DMS53 treated with DMSO at 0.1 percent for 48 hours (cell line): ENCODE measurements at regions not wholly inside any gene's neighbourhood (a gene's known extent, or its start where the extent isn't known, plus 50 kb on each side); places are given as distances from the start of the nearest gene placed in this dataset.
"Not testable (repeated sequence)": the region's sequence is repeated elsewhere in the genome, so short reads cannot be mapped to it uniquely, and the experiment has no call there.

Experiments used
- DNase-seq: peaks from one replicate; lab custom pipeline; 2025; ENCODE audit not compliant: unreplicated experiment; lab: John Stamatoyannopoulos, UW

DNA sequence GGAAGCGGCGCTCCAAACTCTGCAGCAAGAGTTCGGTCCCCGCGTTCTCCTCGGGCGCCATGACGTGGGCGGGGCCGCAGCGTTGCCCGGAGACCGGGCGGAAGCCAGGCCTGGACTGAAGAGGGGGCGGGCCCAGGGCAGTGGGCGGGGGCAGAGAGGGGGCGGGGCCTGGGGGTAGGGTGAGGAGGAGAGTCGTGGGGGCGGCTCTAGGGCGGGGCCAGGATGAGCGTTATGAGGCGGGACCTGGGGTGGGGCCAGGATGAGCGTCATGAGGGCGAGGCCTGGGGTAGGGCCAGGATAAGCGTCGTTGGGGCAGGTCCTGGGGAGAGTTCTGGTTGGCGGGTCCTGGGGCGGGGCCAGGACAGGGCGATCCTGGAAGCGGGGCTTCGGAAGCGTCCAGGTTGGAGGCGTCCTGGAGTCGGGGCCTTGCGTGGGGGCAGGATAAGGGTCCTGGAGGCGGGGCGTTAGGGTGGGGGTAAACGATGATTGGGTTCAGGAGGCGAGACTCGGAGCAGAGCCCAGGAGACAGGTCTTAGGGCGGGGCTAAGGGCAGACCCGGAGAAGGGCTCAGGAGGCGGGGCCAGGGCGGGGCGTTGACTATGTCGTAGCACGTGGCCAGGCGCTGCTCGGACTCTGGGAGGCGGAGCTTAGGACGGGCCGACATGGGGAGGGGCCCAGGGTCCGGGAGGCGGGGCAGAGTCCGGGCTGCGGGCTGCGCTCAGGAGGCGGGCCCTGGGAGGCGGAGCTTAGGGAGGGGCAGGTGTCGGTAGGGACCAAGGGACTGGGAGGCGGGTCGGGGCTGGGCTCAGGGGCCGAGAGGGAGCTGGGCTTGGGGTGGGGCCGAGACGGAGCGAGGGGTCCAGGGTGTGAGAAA lies 131.1 kb upstream of the ALDH3B2 start:
- DNase-seq, result peak; percentile 98

DNA sequence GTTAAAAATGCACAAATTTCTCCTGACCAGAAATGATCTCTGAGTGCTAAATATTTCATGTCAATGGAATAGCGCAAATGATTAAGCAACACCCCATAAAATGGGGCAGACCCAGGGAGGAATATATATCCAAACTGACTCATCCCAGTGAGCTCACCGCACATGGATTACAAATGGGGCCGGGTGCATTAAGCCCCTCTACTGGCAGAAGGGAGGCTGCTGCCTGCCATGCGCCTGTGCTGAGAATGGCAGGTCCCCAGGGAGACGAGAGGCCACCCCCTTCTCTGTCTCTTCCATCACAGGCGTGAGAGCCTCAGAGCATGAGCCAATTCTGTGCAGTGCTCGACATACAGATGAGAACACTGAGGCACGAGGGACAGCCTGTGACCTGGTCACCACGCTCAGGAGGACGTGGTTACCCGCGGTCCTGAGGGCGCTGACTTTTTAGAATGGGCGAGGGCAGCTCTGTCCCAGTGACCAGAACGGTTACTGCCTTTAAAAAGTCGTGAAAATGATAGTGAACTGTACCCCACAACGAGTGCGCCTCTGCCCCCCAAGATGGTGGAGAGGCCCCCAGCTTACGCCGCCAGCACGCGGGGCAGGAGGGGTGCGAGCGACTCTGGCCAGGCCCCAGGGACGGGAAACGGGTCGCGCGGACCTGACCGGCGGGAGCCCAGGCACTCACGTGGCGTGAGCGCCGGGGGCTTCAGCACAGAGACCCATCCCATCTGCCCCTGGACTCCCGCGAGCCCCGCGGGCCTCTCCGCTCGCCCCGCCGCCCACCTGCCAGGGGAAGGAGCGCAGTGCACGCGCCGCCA lies 130.2 kb upstream of the ALDH3B2 start:
- not testable (repeated sequence) for DNase-seq

DNA sequence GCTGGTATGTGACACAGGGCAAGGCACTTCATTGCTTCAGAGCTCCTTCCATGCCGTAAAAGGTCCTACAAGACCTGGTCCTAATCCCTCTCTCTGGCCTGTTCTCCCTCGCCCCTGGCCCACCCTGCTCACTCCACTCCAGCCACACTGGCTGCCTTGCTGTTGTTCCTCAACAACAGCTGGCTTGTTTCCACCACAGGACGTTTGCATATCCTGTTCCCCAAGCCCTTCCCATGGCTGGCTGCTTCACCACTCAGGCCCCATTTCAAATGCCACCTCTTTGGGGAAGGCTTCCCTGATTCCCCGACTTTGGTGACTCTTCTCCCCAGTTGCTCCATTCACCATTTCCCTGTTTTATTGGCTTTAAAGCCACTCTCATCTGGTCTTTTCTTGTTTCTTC lies 129.1 kb upstream of the ALDH3B2 start:
- not testable (repeated sequence) for DNase-seq

DNA sequence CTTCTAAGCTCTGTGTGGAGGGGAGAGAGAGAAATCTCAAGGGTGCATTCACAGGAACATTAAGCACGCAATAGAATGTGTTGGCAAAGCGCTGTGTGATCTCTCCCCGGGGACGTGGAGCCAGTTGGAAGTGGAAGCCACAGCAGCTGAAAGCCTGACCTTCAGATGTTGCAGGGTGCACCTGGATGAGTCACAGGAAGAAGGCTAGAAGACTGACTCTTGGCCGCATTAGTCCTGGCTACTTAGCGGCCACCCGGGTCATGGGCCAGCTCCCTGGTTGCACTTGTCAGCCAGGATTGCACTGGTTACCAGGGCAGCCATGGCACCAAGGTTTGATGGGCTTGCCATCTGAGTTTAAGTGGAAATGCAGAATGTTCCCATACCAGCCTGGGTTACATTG lies 128.6 kb upstream of the ALDH3B2 start:
- DNase-seq, result not testable (repeated sequence)

DNA sequence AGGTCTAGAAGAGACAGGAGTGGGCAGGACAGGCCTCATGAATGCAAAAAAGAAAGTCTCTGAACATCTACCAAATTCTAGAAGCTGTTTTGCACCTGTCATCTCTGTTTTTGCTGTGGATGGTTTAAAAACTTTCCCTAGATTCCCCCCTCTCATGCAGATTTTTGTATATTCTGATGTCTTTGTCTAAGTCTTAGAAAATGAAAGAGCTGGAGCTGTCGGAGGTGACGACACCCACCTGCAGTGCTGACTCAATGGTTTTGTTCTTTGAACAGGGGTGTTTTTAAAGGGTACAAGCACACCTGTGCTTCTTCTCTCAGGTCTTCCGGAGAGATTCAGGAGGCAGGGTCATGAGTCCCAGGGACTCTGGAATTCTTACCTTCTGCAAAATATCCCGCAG lies 128.2 kb upstream of the ALDH3B2 start:
- not testable (repeated sequence) for DNase-seq

DNA sequence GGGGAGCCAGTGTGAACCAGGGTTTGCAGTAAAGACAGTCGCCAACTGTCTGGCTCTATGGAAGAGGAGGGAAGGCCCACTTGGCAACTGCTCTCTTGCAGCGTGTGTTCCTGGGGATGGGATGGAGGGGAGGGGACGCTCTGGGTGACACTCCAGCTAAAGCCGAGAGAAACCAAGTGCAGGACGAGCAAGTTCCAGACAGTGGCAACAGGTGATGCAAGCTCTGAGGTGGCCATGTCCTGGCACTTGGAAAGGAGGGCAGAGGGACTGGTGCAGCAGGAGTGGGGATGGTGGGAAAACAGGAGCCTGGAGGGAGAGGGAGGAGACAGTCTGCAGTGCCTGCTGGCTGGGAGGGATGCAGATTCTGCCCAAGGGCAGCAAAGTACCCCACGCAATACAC lies 127.0 kb upstream of the ALDH3B2 start:
- not testable (repeated sequence) for DNase-seq

DNA sequence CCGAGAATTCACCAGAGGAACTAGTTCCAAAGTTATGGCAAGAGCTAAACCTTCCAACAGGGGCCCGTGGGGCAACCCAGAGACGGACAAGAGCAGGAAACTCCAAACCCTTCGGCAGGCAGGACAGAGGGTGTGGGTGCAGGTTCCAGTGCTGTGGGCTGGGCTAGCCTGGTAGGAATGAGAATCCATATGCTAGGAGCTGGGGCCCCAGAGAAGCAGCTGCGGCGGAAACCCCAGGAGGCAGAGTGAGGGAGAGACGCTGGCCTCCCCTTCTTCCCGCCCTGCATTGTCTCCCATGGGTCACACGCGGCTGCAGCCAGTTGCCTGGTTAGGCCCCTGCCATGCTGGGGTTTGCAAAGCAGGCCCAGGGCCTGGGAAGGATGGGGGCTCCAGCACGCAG lies 126.2 kb upstream of the ALDH3B2 start:
- DNase-seq, result not testable (repeated sequence)

DNA sequence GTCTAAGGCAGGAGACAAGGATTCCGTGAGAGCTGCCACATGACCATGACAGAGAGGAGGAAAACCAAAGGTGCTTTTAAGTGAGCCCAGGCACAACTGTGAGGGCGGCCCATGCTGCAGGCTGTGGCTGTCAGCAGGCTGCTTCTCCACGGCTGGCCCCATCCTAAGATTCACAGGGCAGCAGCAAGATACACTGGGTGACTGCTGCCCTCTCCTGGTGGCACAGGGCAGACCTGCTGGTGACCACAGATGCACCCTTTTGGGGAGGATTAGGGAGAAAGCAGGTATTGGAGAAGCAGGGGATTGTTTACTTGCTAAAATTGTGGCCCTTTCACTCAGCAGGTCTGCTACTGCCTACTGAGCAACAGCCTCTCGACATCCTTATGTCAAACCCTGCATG lies 125.4 kb upstream of the ALDH3B2 start:
- not testable (repeated sequence) for DNase-seq

DNA sequence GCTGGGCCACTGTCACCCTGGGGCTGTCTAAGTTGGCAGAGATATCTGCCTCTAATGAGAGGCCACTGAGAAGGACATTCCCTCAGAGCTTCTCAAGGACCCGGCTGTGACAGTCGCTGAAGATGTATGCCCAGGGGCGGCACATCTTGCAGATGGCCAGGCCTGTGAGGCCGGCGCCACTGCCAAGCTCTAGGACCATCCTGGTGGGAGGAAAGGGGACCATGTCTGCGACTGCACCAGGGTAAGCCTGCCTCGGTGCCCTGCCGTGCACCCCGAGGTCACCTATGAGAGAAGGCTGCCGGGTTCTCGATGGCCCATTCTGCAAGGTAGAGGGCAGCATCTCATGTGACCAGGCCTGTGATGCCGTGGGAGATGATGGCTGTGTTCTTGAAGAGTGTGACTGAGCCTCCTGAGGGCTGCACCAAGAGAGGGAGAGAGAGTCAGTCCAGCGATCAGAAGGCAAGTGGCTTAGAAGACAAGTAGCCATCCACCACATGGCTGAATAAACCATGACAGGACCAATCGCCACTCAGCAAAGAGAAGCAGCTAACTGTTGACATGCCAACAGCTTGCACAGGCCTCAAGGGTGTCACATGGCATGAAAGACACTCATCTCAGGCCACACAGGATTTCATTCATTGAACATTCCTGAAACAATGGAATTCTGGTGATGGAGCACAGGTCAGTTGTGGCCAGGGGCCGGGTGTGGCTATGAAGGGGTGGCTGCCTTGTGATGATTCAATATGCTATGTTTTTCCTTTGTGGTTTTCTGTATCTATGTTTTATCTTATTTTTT lies 123.5 kb upstream of the ALDH3B2 start:
- not testable (repeated sequence) for DNase-seq

DNA sequence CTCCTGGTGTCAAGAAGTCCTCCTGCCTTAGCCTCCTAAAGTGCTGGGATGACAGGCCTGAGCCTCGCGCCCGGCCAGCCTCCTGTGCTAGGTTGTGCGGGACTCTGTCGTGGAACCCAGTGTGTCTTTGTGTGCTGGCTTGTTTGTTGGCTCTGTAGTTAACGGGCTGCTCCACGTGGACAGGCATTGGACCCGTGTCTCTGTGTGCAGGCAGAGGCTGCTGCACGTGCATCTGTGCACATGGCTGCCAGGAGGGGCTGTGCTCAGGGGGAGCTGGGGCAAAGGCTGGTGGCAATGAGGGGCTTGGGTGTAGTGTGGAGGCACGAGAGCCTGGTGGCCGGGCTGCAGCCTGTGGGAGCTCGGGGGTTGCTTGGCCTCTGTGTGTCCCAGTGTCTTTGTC lies 121.3 kb upstream of the ALDH3B2 start:
- DNase-seq, result no peak

DNA sequence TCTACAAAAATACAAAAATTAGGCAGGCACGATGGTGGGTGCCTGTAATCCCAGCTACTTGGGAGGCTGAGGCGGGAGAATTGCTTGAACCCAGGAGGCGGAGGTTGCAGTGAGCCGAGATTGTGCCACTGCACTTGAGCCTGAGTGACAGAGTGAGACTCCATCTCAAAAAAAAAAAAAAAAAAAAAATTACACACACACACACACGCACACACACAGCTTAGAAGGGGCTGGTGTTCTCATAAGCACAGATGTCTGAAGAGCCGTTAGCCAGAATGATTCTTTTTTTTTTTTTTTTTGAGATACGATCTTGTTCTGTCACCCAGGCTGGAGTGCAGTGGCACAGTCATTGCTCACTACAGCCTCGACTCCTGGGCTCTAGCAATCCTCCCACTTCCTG lies 119.3 kb upstream of the ALDH3B2 start:
- DNase-seq, result not testable (repeated sequence)

DNA sequence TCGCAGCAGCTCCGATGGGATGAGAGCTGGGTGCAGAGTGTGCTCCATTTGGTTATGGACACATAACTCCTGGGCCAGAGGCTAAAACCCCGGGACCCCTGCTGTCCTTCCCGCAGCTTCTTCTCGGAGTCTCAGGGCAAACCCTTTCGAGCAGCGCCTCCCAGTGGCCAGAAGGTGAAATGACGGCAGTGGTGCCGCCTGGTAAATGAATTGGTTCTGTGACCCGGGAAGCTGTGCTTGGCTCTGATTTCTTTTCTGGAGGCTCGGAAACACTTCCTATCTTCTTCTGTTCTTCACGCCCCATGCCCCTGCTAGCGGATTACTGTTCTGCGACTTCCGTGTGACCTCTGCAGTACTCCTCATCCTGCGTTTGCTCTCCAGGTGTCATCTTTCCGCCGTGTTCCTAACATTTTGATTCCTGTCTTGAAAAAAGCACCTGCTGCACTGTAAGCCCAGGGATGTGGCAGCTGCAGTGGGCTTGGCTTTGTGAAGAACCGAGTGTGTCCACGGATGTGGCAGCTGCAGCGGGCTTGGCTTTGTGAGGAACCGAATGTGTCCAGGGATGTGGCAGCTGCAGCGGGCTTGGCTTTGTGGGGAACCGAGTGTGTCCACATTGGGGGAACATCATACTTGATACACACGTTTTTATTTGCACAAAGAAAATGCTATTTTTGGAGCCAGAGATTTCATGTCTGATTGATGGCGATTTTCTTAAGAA lies 118.0 kb upstream of the ALDH3B2 start:
- DNase-seq, result peak; percentile 19

DNA sequence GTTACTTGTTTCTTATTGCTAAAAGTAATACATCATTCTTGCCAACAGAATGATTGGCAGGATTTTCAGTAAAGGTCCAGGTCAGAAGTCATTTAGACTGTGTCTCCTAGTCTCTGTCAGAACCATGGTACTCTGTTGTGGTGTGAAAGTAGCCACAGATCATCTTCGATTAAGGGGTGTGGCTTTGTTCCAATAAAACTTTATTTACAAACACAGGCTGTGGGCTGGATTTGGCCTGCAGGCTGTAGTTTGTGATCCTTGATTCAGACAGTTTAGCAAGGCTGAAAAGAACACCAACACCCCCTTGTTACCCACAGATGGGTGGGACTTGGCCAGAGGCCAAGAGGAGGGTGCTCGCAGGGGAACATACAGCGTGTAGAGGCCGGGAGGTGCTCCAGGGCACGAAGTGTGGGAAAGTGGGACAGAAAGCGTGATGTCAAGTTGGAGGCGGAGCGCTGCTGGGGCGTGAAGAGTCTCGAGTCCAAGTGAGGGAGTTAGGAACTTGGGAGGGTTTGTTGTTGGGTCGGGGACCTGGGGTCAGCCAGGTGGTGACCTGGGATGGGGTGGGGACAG lies 117.3 kb upstream of the ALDH3B2 start:
- not testable (repeated sequence) for DNase-seq

DNA sequence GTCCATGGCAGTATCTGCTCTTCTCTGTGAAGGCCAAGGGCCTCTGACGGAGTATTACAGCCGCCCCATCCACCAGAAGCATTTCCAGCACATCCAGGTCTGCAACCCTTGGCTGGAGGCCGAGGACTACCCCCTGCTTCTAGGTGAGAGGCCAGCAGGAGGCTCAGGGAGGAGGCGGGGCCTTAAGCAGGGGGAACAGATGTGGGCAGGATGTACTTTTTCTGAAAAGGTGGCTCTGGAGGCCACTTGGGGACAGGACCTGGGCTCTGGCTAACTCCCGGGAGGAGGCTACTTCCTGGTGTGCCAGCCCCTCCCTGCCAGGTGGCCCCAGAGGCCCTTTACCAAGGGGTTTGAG lies 113.9 kb upstream of the ALDH3B2 start:
- peak; percentile 19 for DNase-seq

DNA sequence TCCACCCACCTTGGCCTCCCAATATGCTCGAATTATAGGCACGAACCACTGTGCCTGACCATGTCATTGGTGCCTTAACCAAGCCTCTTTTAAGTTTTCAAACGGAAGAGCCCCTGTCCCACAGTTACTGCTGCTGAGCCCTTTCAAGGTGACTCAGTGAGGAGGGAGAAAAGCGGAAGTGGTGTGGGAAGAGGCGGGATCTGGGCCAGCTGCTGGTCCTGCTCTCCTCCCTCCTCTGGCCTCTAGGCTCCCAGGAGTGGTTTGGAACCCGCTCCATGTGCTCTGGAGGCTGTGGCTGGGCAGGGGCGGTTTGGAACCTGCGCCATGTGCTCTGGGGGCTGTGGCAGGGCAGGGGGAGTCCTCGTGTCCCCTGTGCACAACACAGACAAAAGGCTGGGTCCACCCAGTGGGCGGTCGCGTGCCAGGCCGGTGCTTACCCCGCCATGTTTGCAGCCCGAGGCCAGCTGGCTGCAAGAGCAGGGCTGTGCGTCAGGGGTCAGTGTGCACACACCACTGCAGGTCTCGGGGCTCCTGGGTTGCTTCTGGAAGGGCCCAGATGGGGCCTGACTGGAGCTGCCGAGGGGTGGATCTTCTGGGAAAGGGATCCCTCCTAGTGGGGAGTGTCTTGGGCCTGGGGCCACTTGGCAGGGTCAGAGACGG lies 113.4 kb upstream of the ALDH3B2 start:
- DNase-seq, result not testable (repeated sequence)

DNA sequence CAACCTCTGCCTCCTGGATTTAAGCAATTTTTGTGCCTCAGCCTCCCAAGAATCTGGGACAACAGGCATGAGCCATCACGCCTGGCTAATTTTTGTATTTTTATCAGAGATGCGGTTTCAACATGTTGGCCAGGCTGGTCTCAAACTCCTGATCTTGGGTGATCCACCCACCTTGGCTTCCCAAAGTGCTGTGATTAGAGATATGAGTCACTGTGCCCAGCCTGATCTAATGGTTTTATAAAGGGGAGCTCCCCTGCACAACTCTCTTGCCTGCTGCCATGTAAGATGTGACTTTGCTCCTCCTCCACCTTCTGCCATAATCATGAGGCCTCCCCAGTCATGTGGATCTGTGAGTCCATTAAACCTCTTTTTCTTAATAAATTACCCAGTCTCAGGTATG lies 107.5 kb upstream of the ALDH3B2 start:
- DNase-seq, result not testable (repeated sequence)

DNA sequence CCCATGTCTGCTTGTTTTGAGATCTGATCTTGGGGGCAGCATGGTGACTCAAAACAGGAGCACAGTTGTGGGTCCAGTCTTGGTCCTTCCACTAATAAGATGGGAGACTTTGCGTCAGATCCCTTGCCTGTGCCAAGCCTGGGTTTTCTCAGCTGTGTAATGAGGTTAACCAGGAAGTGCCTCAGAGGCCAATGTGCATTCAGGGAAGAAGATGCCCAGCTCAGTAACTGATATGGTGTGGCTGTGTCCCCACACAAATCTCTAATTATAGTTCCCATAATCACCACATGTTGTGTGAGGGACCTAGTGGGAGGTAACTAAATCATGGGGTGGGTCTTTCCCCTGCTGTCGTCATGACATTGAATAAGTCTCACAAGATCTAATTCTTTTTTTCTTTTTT lies 107.1 kb upstream of the ALDH3B2 start:
- DNase-seq, result not testable (repeated sequence)

DNA sequence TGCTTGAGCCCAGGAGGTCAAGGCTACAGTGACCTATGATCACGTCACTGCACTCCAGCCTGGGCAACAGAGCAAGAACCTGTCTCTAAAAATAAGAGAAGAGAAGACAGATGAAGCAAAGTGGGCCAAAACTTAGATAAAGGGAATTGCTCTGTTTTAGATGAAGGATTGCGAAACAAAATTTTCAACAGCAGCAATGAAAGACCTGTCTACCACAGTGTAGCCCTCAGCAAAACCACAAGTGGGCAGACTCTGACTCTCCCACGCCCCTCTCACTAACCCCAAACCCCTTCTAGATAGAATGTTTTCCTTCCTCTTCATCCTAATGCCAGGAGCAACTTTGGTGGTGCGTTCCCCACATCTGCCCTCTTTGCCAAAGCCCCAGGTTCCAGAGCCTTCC lies 105.6 kb upstream of the ALDH3B2 start:
- DNase-seq, result no peak

DNA sequence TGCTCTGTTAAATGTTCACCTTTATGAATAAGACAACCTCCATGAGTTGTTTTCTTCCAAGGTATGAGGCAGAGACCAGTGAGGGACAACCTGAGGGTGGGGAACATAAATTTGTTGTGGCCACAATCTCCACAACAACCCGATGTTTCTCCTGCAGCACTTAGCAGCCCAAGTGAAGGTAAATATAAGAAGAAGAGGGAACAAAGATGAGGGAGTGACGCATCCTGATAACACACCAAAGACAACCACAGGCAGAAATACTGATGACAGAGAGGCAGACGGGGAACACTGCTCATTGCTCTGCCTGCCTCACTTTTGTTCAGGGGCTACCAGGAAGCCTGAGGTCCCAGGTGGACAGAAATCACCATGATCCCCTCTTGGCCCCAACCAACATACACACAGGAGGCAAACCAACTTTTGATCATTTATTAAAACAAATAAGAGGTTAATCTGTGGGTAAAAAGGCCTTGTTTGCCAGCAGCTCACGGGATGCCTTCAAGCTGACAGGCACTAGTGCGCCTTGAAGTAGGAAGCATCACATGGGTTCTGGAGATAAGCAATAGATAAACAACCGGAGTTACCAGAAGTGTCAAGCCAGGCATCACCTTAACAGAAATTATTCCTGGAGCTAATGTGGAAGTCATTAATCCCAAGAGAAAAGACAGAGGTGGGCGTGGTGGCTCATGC lies 104.9 kb upstream of the ALDH3B2 start:
- not testable (repeated sequence) for DNase-seq
